PC-9 (cell line): ENCODE measurements at regions not wholly inside any gene's neighbourhood (a gene's known extent, or its start where the extent isn't known, plus 50 kb on each side); places are given as distances from the start of the nearest gene placed in this dataset.

Source experiments
- BruUV-seq: library from RNA; stranded (reverse); fragments of 400-500 nt; replicated peaks from 2 replicates; lab custom pipeline; 2021; lab: Mats Ljungman, UMichigan
- CTCF ChIA-PET: fragments of 300-600 bp; sonication (Branson Sonifier 250); formaldehyde crosslinking; loops from one replicate; lab custom pipeline; 2022; ENCODE audit warnings: antibody characterized with exemption; lab: Charles Lee
- POLR2A ChIA-PET: fragments of 300-600 bp; sonication (Branson Sonifier 250); formaldehyde crosslinking; loops from one replicate; lab custom pipeline; 2022; ENCODE audit warnings: antibody characterized with exemption; ENCODE audit not compliant: unreplicated experiment; lab: Charles Lee
- DNase-seq, 2 experiments: peaks; one replicate each; pipeline versions ENCODE4 v3.0.0 to v3.0.0-alpha.2; 2015 to 2022; ENCODE audit warnings: mixed read lengths in 1 of 2
- H2AFZ ChIP-seq: fragments of 200-600 bp; sonication (generic); 2 replicates; pipeline ENCODE4 v1.8.1; 2017; ENCODE audit warnings: antibody characterized with exemption
- H3F3A ChIP-seq: fragments of 200-600 bp; sonication (generic); 2 replicates; pipeline ENCODE4 v1.8.1; 2017; ENCODE audit warnings: antibody characterized with exemption, mild to moderate bottlenecking, low read depth; ENCODE audit not compliant: insufficient read depth
- H3K27ac ChIP-seq: fragments of 200-600 bp; sonication (generic); 2 replicates; pipeline ENCODE4 v1.6.1; 2016; ENCODE audit warnings: mixed run types
- H3K27me3 ChIP-seq: fragments of 200-600 bp; sonication (generic); 2 replicates; pipeline ENCODE4 v1.6.1; 2016; ENCODE audit warnings: low read depth, mixed run types; ENCODE audit not compliant: insufficient read depth
- H3K36me3 ChIP-seq: fragments of 200-600 bp; sonication (generic); 2 replicates; pipeline ENCODE4 v1.6.1; 2016; ENCODE audit warnings: low read depth, mixed run types
- H3K4me1 ChIP-seq: fragments of 200-600 bp; sonication (generic); replicated peaks from 2 replicates; pipeline ENCODE4 v1.6.1; 2016; ENCODE audit warnings: mixed run types; ENCODE audit not compliant: insufficient read depth
- H3K4me2 ChIP-seq: fragments of 200-600 bp; sonication (generic); 2 replicates; pipeline ENCODE4 v1.6.1; 2017; ENCODE audit warnings: mixed run types
- H3K4me3 ChIP-seq: fragments of 200-600 bp; sonication (generic); 2 replicates; pipeline ENCODE4 v1.6.1; 2016; ENCODE audit warnings: mixed run types
- H3K79me2 ChIP-seq: fragments of 200-600 bp; sonication (generic); 2 replicates; pipeline ENCODE4 v1.6.1; 2017; ENCODE audit warnings: low read depth, mixed run types
- H3K9me2 ChIP-seq: fragments of 200-600 bp; sonication (generic); 2 replicates; pipeline ENCODE4 v1.8.1; 2017; ENCODE audit warnings: mild to moderate bottlenecking; ENCODE audit not compliant: insufficient read depth
- H3K9me3 ChIP-seq: fragments of 200-600 bp; sonication (generic); 2 replicates; pipeline ENCODE4 v1.8.1; 2016; ENCODE audit warnings: low read depth; ENCODE audit not compliant: insufficient read depth
- H4K20me1 ChIP-seq: fragments of 200-600 bp; sonication (generic); 2 replicates; pipeline ENCODE4 v1.8.1; 2017; ENCODE audit not compliant: insufficient read depth
- EZH2 ChIP-seq: fragments of 200-600 bp; sonication (generic); IDR thresholded peaks from 2 replicates; pipeline ENCODE4 v1.8.0; 2017; ENCODE audit warnings: antibody characterized with exemption, low read depth
- intact Hi-C: fragments of 100-400 bp; cut with micrococcal nuclease; formaldehyde crosslinking; loops from one replicate; pipeline ENCODE4 v1.10.0; 2022; ENCODE audit not compliant: unreplicated experiment
- TF ChIP-seq, protein P1 (sequence below): fragments of 200-600 bp; sonication (generic); conservative IDR thresholded peaks from 2 replicates; pipeline ENCODE4 v1.6.1; 2017; ENCODE audit warnings: mixed run types, antibody characterized with exemption, mild to moderate bottlenecking, moderate library complexity

DNA sequence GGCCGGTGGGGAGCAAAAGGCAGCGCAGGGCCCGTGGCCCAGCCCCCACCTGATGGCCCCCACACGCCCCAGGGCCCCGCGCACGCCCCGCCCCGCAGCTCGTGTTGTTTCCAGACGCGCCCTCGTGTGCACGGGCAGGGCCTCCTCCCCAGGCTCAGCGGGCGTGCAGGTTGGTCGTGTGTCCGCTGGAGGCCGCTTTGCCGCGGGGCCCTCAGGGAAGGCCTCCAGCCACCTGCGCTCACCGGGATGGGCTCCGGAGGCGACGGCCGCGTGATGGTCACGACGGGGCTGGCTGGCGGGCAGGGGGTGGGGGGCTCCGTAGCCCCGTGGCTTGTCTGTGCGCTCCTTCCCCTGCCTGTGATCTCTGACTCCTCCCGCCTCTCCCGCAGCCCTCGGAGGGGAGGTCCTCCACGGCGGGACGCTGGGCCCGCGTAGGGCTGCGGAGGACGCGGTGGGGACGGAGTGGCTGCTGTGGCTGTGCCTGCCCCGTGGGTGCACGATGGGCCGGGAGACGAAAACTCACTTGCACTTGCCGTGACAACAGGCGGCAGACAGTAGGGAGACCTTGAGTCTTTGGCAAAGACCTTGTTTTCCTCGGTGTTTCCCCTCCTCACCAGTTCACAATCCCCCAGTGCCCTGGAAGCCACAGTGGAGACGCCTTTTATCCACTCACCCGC is 67.1 kb downstream of the RTP5 start:
- DNase-seq: no peak
- Histone ChIP-seq H3K4me3 (no peak overlapping the region), H3K27me3 (peaks cover 74% of the 10 kb centered on the region), H2AFZ (no peak overlapping the region), H3F3A (no peaks in the 10 kb centered on the region), H3K4me1 (no peaks in the 10 kb centered on the region), H3K9me3 (peaks cover 7% of the 10 kb centered on the region; the same call in 1 of the 2 replicates), H4K20me1 (no peaks in the 10 kb centered on the region), H3K9me2 (no peaks in the 10 kb centered on the region), H3K27ac (no peak overlapping the region), H3K79me2 (no peaks in the 10 kb centered on the region), H3K4me2 (no peak overlapping the region), H3K36me3 (no peaks in the 10 kb centered on the region)
- CTCF ChIA-PET: no interaction called here
- no TSS peak for BruUV-seq
- TF ChIP-seq, protein P1, sequence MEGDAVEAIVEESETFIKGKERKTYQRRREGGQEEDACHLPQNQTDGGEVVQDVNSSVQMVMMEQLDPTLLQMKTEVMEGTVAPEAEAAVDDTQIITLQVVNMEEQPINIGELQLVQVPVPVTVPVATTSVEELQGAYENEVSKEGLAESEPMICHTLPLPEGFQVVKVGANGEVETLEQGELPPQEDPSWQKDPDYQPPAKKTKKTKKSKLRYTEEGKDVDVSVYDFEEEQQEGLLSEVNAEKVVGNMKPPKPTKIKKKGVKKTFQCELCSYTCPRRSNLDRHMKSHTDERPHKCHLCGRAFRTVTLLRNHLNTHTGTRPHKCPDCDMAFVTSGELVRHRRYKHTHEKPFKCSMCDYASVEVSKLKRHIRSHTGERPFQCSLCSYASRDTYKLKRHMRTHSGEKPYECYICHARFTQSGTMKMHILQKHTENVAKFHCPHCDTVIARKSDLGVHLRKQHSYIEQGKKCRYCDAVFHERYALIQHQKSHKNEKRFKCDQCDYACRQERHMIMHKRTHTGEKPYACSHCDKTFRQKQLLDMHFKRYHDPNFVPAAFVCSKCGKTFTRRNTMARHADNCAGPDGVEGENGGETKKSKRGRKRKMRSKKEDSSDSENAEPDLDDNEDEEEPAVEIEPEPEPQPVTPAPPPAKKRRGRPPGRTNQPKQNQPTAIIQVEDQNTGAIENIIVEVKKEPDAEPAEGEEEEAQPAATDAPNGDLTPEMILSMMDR: no peak
- no peak for TF ChIP-seq EZH2
- POLR2A ChIA-PET: no interaction called here
- intact Hi-C loops: no loop called here

DNA sequence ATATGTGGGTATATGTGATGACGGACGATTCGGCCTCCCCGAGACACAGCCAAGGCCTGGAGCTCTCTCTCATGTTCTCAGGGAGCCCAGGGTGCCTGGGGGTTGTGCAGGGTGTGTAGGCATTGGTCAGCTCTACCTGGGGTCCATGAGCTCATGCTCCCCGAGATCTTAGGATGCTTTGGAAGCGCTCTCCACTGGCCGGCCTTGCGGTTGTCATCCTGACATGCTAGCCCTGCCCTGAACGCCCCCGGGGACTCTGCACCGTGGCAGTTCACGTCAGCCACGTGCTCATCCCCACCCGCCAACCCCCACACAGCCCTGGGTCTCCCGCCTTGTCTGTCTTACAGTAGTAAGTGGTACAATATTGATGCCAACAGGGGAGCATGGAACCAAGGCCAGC is 67.8 kb downstream of the RTP5 start:
- Histone ChIP-seq H3K4me2 (no peak overlapping the region), H3K36me3 (no peaks in the 10 kb centered on the region), H2AFZ (no peak overlapping the region), H3F3A (no peaks in the 10 kb centered on the region), H3K9me3 (peaks cover 7% of the 10 kb centered on the region; the same call in 1 of the 2 replicates), H3K4me3 (no peak overlapping the region), H3K27me3 (peaks cover 74% of the 10 kb centered on the region), H3K79me2 (no peaks in the 10 kb centered on the region), H3K9me2 (no peaks in the 10 kb centered on the region), H3K27ac (no peak overlapping the region), H4K20me1 (no peaks in the 10 kb centered on the region), H3K4me1 (no peaks in the 10 kb centered on the region)
- ChIA-PET CTCF (no interaction called here), POLR2A (no interaction called here)
- no peak for DNase-seq
- intact Hi-C loops: no loop called here
- TF ChIP-seq, protein P1: no peak
- no peak for TF ChIP-seq EZH2
- BruUV-seq: no TSS peak

DNA sequence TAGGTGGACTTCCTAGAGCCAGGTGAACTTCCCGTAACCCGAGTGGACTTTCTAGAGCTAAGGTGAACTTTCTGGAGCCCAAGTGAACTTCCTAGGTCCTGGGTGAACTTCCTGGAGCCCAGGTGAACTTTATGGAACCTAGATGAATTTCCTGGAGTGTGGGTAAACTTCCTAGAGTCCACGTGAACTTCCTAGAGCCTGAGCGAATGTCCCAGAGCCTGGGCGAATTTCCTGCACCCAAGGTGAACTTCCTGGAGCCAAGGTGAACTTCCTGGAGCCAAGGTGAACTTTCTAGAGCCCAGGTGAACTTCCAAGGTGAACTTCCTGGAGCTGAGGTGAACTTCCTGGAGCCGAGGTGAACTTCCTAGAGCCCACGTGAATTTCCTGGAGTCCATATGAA is 70.0 kb downstream of the RTP5 start:
- no peaks in the 10 kb centered on the region for H3F3A ChIP-seq
- no peak overlapping the region for H2AFZ ChIP-seq
- H3K9me3 ChIP-seq: peaks cover 7% of the 10 kb centered on the region; the same call in 1 of the 2 replicates
- TF ChIP-seq, protein P1: no peak
- TF ChIP-seq EZH2: no peak
- no peak overlapping the region for H3K4me3 ChIP-seq
- CTCF ChIA-PET: no interaction called here
- no peaks in the 10 kb centered on the region for H3K79me2 ChIP-seq
- H3K27me3 ChIP-seq: peaks cover 74% of the 10 kb centered on the region
- no peak for DNase-seq
- H4K20me1 ChIP-seq: no peaks in the 10 kb centered on the region
- no peaks in the 10 kb centered on the region for H3K4me1 ChIP-seq
- BruUV-seq: no TSS peak
- no peaks in the 10 kb centered on the region for H3K36me3 ChIP-seq
- POLR2A ChIA-PET: no interaction called here
- intact Hi-C loops: no loop called here
- peak overlapping the region; percentile 7; the same call in 1 of the 2 replicates for H3K4me2 ChIP-seq
- no peak overlapping the region for H3K27ac ChIP-seq
- no peaks in the 10 kb centered on the region for H3K9me2 ChIP-seq
